HFFc6 (cell line): ENCODE measurements at regions not wholly inside any gene's neighbourhood (a gene's known extent, or its start where the extent isn't known, plus 50 kb on each side); places are given as distances from the start of the nearest gene placed in this dataset.

Experiments used
- DNase-seq: peaks from one replicate; pipeline ENCODE4 v3.0.0-alpha.2; 2018
- H3K27ac Mint-ChIP-seq: 2 replicates; pipeline ENCODE4 v1.8.0; 2020; ENCODE audit warnings: mild to moderate bottlenecking, mixed read lengths
- H3K27me3 Mint-ChIP-seq: 2 replicates; pipeline ENCODE4 v1.8.0; 2021; ENCODE audit warnings: mild to moderate bottlenecking, moderate library complexity, mixed read lengths; ENCODE audit not compliant: insufficient read depth
- H3K36me3 Mint-ChIP-seq: 2 replicates; pipeline ENCODE4 v1.8.0; 2021; ENCODE audit warnings: low read depth, mixed read lengths
- H3K4me1 Mint-ChIP-seq: 2 replicates; pipeline ENCODE4 v1.8.0; 2020; ENCODE audit warnings: low read depth, mixed read lengths
- H3K4me3 Mint-ChIP-seq: 2 replicates; pipeline ENCODE4 v1.8.0; 2020; ENCODE audit warnings: mild to moderate bottlenecking, moderate library complexity, mixed read lengths
- H3K9me3 Mint-ChIP-seq: 2 replicates; pipeline ENCODE4 v1.8.0; 2020; ENCODE audit warnings: mild to moderate bottlenecking, mixed read lengths
- CTCF ChIP-seq: fragments of 200-600 bp; sonication (generic); IDR thresholded peaks from 2 replicates; pipeline ENCODE4 v1.5.0; 2021; ENCODE audit warnings: antibody characterized with exemption, mild to moderate bottlenecking

- no peak for DNase-seq
- TF ChIP-seq CTCF, result no peak
- H3K4me3 Mint-ChIP-seq, result no peak overlapping the region
- no peak overlapping the region for H3K27ac Mint-ChIP-seq
- H3K27me3 Mint-ChIP-seq, result peaks cover 2% of the 10 kb centered on the region; the same call in 1 of the 2 replicates
- H3K36me3 Mint-ChIP-seq, result no peaks in the 10 kb centered on the region
- no peaks in the 10 kb centered on the region for H3K4me1 Mint-ChIP-seq
- peaks cover 21% of the 10 kb centered on the region for H3K9me3 Mint-ChIP-seq
Observed at GRCh38 chr1:220378571-220379302, 106.5 kb upstream of the RAB3GAP2 start.

- no peak for DNase-seq
- no peak for TF ChIP-seq CTCF
- Mint-ChIP-seq H3K9me3 (peaks cover 16% of the 10 kb centered on the region), H3K36me3 (no peaks in the 10 kb centered on the region), H3K4me3 (no peak overlapping the region), H3K27me3 (peaks cover 2% of the 10 kb centered on the region), H3K27ac (no peak overlapping the region), H3K4me1 (peaks cover 2% of the 10 kb centered on the region; the same call in 1 of the 2 replicates)
Observed at GRCh38 chr1:220375715-220376114, 103.5 kb upstream of the RAB3GAP2 start.

GRCh38 chr1:220374449-220374848 is 102.2 kb upstream of the RAB3GAP2 start:
- Mint-ChIP-seq H3K27ac (no peak overlapping the region), H3K4me3 (no peak overlapping the region), H3K36me3 (no peaks in the 10 kb centered on the region), H3K27me3 (peaks cover 5% of the 10 kb centered on the region), H3K4me1 (peaks cover 13% of the 10 kb centered on the region; the same call in 1 of the 2 replicates), H3K9me3 (peaks cover 7% of the 10 kb centered on the region)
- no peak for TF ChIP-seq CTCF
- DNase-seq, result no peak

- DNase-seq, result no peak
- no peak for TF ChIP-seq CTCF
- H3K27ac Mint-ChIP-seq, result no peak overlapping the region
- no peak overlapping the region for H3K4me3 Mint-ChIP-seq
- H3K27me3 Mint-ChIP-seq, result peaks cover 3% of the 10 kb centered on the region
- peaks cover 7% of the 10 kb centered on the region for H3K9me3 Mint-ChIP-seq
- H3K36me3 Mint-ChIP-seq, result no peaks in the 10 kb centered on the region
- peaks cover 13% of the 10 kb centered on the region; the same call in 1 of the 2 replicates for H3K4me1 Mint-ChIP-seq
Observed at GRCh38 chr1:220372451-220372850, 100.2 kb upstream of the RAB3GAP2 start.

- H3K27me3 Mint-ChIP-seq, result peaks cover 3% of the 10 kb centered on the region
- TF ChIP-seq CTCF, result no peak; the same call in 1 of the 2 replicates
- H3K4me1 Mint-ChIP-seq, result peaks cover 13% of the 10 kb centered on the region; the same call in 1 of the 2 replicates
- no peaks in the 10 kb centered on the region for H3K36me3 Mint-ChIP-seq
- no peak overlapping the region for H3K4me3 Mint-ChIP-seq
- H3K9me3 Mint-ChIP-seq, result peaks cover 7% of the 10 kb centered on the region
- no peak overlapping the region for H3K27ac Mint-ChIP-seq
- no peak for DNase-seq
Observed at GRCh38 chr1:220371324-220371723, 99.1 kb upstream of the RAB3GAP2 start.
